CD4-positive, alpha-beta T cell (primary cell): ENCODE measurements at regions not wholly inside any gene's neighbourhood (a gene's known extent, or its start where the extent isn't known, plus 50 kb on each side); places are given as distances from the start of the nearest gene placed in this dataset.

ENCODE experiments used
- ATAC-seq: fragments of 200-7000 bp; cut with Tn5 transposase; one replicate; pipeline ENCODE4 v1.10.0; 2022; ENCODE audit warnings: mild to moderate bottlenecking; ENCODE audit not compliant: poor library complexity
- CTCF ChIA-PET: fragments of 350-600 bp; sonication (Branson Sonifier 250); formaldehyde crosslinking; loops from one replicate; lab custom pipeline; 2021; ENCODE audit warnings: antibody characterized with exemption, inconsistent platforms; lab: Charles Lee
- POLR2A ChIA-PET: fragments of 350-600 bp; sonication (Branson Sonifier 250); formaldehyde crosslinking; loops from one replicate; lab custom pipeline; 2021; ENCODE audit warnings: antibody characterized with exemption, inconsistent platforms; lab: Charles Lee
- DNase-seq, 14 experiments: peaks; one replicate each; pipeline ENCODE4 v3.0.0-alpha.2; 2013 to 2020; ENCODE audit warnings: mixed read lengths in 2 of 14
- H3K27ac ChIP-seq, 2 donors: one replicate each; pipeline versions ENCODE4 v1.5.1 to v1.7.0; 2013; ENCODE audit warnings: low read length in 2 of 2, low read depth in 1 of 2, mild to moderate bottlenecking in 1 of 2
- H3K27me3 ChIP-seq, 2 experiments: 1 replicate in 1 of 2; 2 replicates in 1 of 2; pipeline versions ENCODE4 v1.6.1 to v1.7.0; 2013; ENCODE audit warnings: low read length in 2 of 2, control low read depth in 1 of 2, mild to moderate bottlenecking in 1 of 2, moderate library complexity in 1 of 2; ENCODE audit not compliant: insufficient read depth in 2 of 2, control insufficient read depth in 1 of 2
- H3K36me3 ChIP-seq: one replicate; pipeline ENCODE4 v1.6.1; 2013; ENCODE audit warnings: low read length, control low read depth; ENCODE audit not compliant: insufficient read depth
- H3K4me1 ChIP-seq: one replicate; pipeline ENCODE4 v1.6.1; 2013; ENCODE audit warnings: low read length, control low read depth; ENCODE audit not compliant: insufficient read depth
- H3K4me3 ChIP-seq: one replicate; pipeline ENCODE4 v1.5.1; 2013; ENCODE audit warnings: mild to moderate bottlenecking, low read length, moderate library complexity
- H3K9me3 ChIP-seq, 2 experiments: 1 replicate in 1 of 2; 2 replicates in 1 of 2; pipeline versions ENCODE4 v1.6.1 to v1.7.0; 2013; ENCODE audit warnings: low read length in 2 of 2, mild to moderate bottlenecking in 2 of 2, control low read depth in 1 of 2, moderate library complexity in 1 of 2; ENCODE audit not compliant: control insufficient read depth in 1 of 2, insufficient read depth in 1 of 2
- H3K27ac Mint-ChIP-seq: one replicate; pipeline ENCODE4 v1.8.0; 2020; ENCODE audit warnings: mixed read lengths
- H3K27me3 Mint-ChIP-seq: one replicate; pipeline ENCODE4 v1.8.0; 2021; ENCODE audit warnings: mixed read lengths
- H3K36me3 Mint-ChIP-seq: one replicate; pipeline ENCODE4 v1.8.0; 2021; ENCODE audit warnings: low read depth, mixed read lengths
- H3K4me1 Mint-ChIP-seq: one replicate; pipeline ENCODE4 v1.8.0; 2021; ENCODE audit warnings: low read depth, mixed read lengths
- H3K4me3 Mint-ChIP-seq: one replicate; pipeline ENCODE4 v1.8.0; 2020; ENCODE audit warnings: mild to moderate bottlenecking, mixed read lengths
- H3K9me3 Mint-ChIP-seq: one replicate; pipeline ENCODE4 v1.8.0; 2020; ENCODE audit warnings: mixed read lengths
- intact Hi-C, 2 experiments: fragments of 100-400 bp; cut with DNase I in 1 of 2; cut with micrococcal nuclease in 1 of 2; formaldehyde crosslinking; loops; one replicate each; pipeline versions ENCODE4 v1.15.1 to v1.9.0; 2023 to 2025; cut with DNase I, micrococcal nuclease
- TF ChIP-seq, protein P1 (sequence below): fragments of 200-600 bp; IDR thresholded peaks from one replicate; pipeline ENCODE4 v1.8.0; 2022; ENCODE audit warnings: antibody characterized with exemption, mild to moderate bottlenecking

DNA sequence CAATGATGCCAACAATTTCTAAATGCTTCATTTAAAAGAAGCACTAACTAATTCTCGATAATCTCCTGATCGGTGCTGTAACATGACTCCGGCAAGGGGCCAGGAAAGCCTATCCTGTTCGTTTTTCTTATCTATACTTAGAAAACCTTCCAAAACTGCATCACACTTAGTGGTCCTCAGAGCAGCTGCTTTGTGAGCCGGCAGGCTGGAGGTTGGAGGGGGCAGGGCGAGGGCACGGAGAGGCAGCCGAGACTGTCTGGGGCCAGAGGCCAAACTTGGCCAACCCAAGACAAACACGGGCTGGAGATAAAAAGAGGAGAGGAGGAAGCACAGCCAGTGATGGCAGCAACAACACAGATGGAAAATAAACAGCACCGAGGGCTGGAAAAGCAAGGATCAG, 455.7 kb downstream of the BCOR start:
- Histone ChIP-seq H3K4me1 (no peaks in the 10 kb centered on the region), H3K36me3 (no peaks in the 10 kb centered on the region), H3K27me3 (no peaks in the 10 kb centered on the region), H3K9me3 (no peaks in the 10 kb centered on the region), H3K4me3 (no peak overlapping the region), H3K27ac (no peak overlapping the region)
- H3K27ac Mint-ChIP-seq = no peak overlapping the region
- POLR2A ChIA-PET = no interaction called here
- H3K4me1 Mint-ChIP-seq = no peaks in the 10 kb centered on the region
- ATAC-seq (no peak), DNase-seq (no peak)
- H3K4me3 Mint-ChIP-seq = no peak overlapping the region
- no peaks in the 10 kb centered on the region for H3K27me3 Mint-ChIP-seq
- TF ChIP-seq, protein P1, sequence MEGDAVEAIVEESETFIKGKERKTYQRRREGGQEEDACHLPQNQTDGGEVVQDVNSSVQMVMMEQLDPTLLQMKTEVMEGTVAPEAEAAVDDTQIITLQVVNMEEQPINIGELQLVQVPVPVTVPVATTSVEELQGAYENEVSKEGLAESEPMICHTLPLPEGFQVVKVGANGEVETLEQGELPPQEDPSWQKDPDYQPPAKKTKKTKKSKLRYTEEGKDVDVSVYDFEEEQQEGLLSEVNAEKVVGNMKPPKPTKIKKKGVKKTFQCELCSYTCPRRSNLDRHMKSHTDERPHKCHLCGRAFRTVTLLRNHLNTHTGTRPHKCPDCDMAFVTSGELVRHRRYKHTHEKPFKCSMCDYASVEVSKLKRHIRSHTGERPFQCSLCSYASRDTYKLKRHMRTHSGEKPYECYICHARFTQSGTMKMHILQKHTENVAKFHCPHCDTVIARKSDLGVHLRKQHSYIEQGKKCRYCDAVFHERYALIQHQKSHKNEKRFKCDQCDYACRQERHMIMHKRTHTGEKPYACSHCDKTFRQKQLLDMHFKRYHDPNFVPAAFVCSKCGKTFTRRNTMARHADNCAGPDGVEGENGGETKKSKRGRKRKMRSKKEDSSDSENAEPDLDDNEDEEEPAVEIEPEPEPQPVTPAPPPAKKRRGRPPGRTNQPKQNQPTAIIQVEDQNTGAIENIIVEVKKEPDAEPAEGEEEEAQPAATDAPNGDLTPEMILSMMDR = no peak
- intact Hi-C loops = no loop called here
- no peaks in the 10 kb centered on the region for H3K9me3 Mint-ChIP-seq
- no peaks in the 10 kb centered on the region for H3K36me3 Mint-ChIP-seq
- CTCF ChIA-PET = no interaction called here

DNA sequence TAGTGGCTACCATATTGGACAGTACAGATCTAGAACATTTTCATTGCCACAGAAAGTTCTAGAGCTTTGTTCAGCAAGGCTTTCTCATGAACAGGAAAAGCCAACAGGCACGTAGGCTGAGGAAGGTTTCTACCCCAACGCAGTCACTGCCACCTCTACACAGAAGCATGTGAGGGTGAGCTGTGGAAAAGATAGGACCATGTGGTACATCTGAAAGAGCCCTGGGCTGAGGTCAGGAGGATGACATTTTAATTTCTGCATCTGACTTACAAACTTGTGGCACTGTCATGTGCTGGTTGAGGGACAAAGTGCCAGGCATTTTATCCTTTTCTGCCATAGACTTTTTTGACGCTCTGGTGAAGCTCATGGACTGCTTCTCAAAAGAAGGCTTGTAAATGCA, 454.2 kb downstream of the BCOR start:
- CTCF ChIA-PET = no interaction called here
- no peaks in the 10 kb centered on the region for H3K4me1 Mint-ChIP-seq

DNA sequence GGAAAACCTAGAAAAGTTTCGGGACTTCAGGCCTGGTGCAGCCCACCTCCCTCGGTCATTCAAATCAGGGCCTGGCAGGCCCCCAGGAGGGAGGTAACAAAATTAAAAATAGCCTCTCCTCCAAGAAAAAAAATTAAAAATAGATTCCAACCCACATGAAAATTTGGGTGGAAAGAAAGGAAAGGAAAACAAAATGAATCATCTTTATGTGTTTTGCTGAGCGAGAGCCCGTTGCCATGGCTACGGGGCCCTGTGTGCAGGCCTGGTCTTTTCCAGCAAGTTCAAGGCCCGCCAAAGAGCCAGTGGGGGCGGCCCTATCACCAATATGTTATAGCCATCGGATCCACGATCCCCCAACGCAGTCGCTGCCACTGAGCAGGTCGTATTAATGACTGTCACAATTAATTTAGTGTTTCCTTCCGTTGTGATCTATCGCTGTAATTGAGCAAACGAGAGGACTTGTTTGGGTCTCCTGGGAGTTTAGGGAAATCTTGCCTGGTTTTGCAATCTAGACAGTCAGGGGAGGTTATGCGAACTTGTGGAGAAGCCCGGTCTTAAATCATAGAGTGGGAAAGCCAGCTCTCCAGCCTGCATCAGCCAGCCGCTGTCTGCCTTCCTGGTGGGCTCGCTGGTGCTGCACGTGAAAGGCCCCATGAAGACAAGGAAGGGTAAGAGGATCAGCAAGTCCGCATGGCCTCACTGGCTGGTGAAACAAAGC, 452.4 kb downstream of the BCOR start:
- no peak overlapping the region for H3K27ac ChIP-seq
- no peaks in the 10 kb centered on the region for H3K9me3 ChIP-seq
- no peaks in the 10 kb centered on the region for H3K36me3 ChIP-seq
- Mint-ChIP-seq H3K27ac (no peak overlapping the region), H3K27me3 (no peaks in the 10 kb centered on the region), H3K4me1 (no peaks in the 10 kb centered on the region), H3K36me3 (no peaks in the 10 kb centered on the region), H3K9me3 (no peaks in the 10 kb centered on the region), H3K4me3 (no peak overlapping the region)
- no peak for ATAC-seq
- no peak overlapping the region for H3K4me3 ChIP-seq
- no peaks in the 10 kb centered on the region for H3K4me1 ChIP-seq
- intact Hi-C loops = no loop called here
- ChIA-PET POLR2A (no interaction called here), CTCF (no interaction called here)
- no peaks in the 10 kb centered on the region for H3K27me3 ChIP-seq
- DNase-seq = peak in 1 of 14 experiments; percentile 12
- TF ChIP-seq, protein P1 = no peak

More for the DNA sequence above, 454.2 kb downstream of the BCOR start:
- Mint-ChIP-seq H3K27ac (no peak overlapping the region), H3K27me3 (no peaks in the 10 kb centered on the region), H3K36me3 (no peaks in the 10 kb centered on the region), H3K9me3 (no peaks in the 10 kb centered on the region), H3K4me3 (no peak overlapping the region)
- Histone ChIP-seq H3K9me3 (no peaks in the 10 kb centered on the region), H3K4me1 (no peaks in the 10 kb centered on the region), H3K4me3 (no peak overlapping the region), H3K27me3 (no peaks in the 10 kb centered on the region), H3K36me3 (no peaks in the 10 kb centered on the region), H3K27ac (no peak overlapping the region)
- POLR2A ChIA-PET = no interaction called here
- intact Hi-C loops = no loop called here
- ATAC-seq (no peak), DNase-seq (no peak)
- TF ChIP-seq, protein P1 = no peak
